H1 (cell line): ENCODE measurements at regions not wholly inside any gene's neighbourhood (a gene's known extent, or its start where the extent isn't known, plus 50 kb on each side); places are given as distances from the start of the nearest gene placed in this dataset.

Experiments used
- ATF3 ChIP-seq: IDR thresholded peaks from 2 replicates; pipeline ENCODE4 v1.6.1; 2011; ENCODE audit warnings: low read depth, mild to moderate bottlenecking, low read length; ENCODE audit not compliant: insufficient read depth
- CEBPB ChIP-seq: IDR thresholded peaks from 2 replicates; pipeline ENCODE4 v1.6.1; 2012; ENCODE audit warnings: low read depth, low read length
- CREB1 ChIP-seq: IDR thresholded peaks from 2 replicates; pipeline ENCODE4 v1.6.1; 2012; ENCODE audit warnings: inconsistent platforms
- CTCF ChIP-seq, 3 experiments: IDR thresholded peaks; 1 replicate in 2 of 3; 2 replicates in 1 of 3; pipeline versions ENCODE4 v1.5.1 to v1.6.1; 2011; ENCODE audit warnings: low read length in 3 of 3, mild to moderate bottlenecking in 3 of 3, inconsistent platforms in 2 of 3, low read depth in 1 of 3, moderate library complexity in 1 of 3; ENCODE audit not compliant: insufficient read depth in 1 of 3; ENCODE audit errors: control extremely low read depth in 1 of 3
- EP300 ChIP-seq, 2 experiments: IDR thresholded peaks; 1 replicate in 1 of 2; 2 replicates in 1 of 2; pipeline ENCODE4 v1.6.1; 2011 to 2012; ENCODE audit warnings: low read depth in 2 of 2, low read length in 2 of 2, mild to moderate bottlenecking in 2 of 2, borderline replicate concordance in 1 of 2, inconsistent platforms in 1 of 2, moderate library complexity in 1 of 2
- EZH2 ChIP-seq: fragments of 200-600 bp; sonication (generic); IDR thresholded peaks from 2 replicates; pipeline ENCODE4 v1.7.1; 2012; ENCODE audit warnings: low read depth, mild to moderate bottlenecking, moderate library complexity, low read length, inconsistent platforms; ENCODE audit not compliant: severe bottlenecking
- GABPA ChIP-seq: IDR thresholded peaks from 2 replicates; pipeline ENCODE4 v1.6.1; 2011; ENCODE audit warnings: mild to moderate bottlenecking, low read length, moderate library complexity, borderline replicate concordance; ENCODE audit not compliant: insufficient read depth
- MAX ChIP-seq: IDR thresholded peaks from 2 replicates; pipeline ENCODE4 v1.6.1; 2012; ENCODE audit warnings: inconsistent platforms
- POLR2A ChIP-seq, 2 experiments: IDR thresholded peaks; 1 replicate in 1 of 2; 2 replicates in 1 of 2; pipeline ENCODE4 v1.6.1; 2011; ENCODE audit warnings: low read depth in 2 of 2, low read length in 2 of 2, mild to moderate bottlenecking in 2 of 2; ENCODE audit errors: control extremely low read depth in 1 of 2
- POLR2AphosphoS5 ChIP-seq: IDR thresholded peaks from 2 replicates; pipeline ENCODE4 v1.6.1; 2011; ENCODE audit warnings: low read depth, low read length
- POU5F1 ChIP-seq: IDR thresholded peaks from 2 replicates; pipeline ENCODE4 v1.6.1; 2011; ENCODE audit warnings: low read depth, mild to moderate bottlenecking, low read length, moderate library complexity
- SIX5 ChIP-seq: IDR thresholded peaks from 2 replicates; pipeline ENCODE4 v1.6.1; 2011; ENCODE audit warnings: mild to moderate bottlenecking, low read depth, low read length
- YY1 ChIP-seq: IDR thresholded peaks from 2 replicates; pipeline ENCODE4 v1.6.1; 2011; ENCODE audit warnings: low read depth, mild to moderate bottlenecking, low read length

GRCh38 chr1:198007687-198008607, 90.8 kb downstream of the LHX9 start:
- TF ChIP-seq CTCF (IDR thresholded peaks at IDR 0.05; ENCODE audit: control extremely low read depth in 1 of 3, insufficient read depth in 1 of 3, low read depth in 1 of 3, low read length in 3 of 3) = no peak
- TF ChIP-seq POLR2A (IDR thresholded peaks at IDR 0.05; ENCODE audit: control extremely low read depth in 1 of 2, low read depth in 2 of 2, low read length in 2 of 2) = no peak
- no peak for TF ChIP-seq EP300 (IDR thresholded peaks at IDR 0.05; ENCODE audit: borderline replicate concordance in 1 of 2, low read depth in 2 of 2, low read length in 2 of 2)
- no peak for TF ChIP-seq GABPA
- no peak for TF ChIP-seq SIX5
- no peak for TF ChIP-seq POLR2AphosphoS5
- TF ChIP-seq MAX = no peak
- no peak for TF ChIP-seq ATF3
- no peak for TF ChIP-seq POU5F1
- no peak for TF ChIP-seq YY1
- no peak for TF ChIP-seq EZH2
- no peak for TF ChIP-seq CREB1
- TF ChIP-seq CEBPB = no peak
